ENCODE measurements at regions not wholly inside any gene's neighbourhood (a gene's known extent, or its start where the extent isn't known, plus 50 kb on each side); places are given as distances from the start of the nearest gene placed in this dataset.

DNA sequence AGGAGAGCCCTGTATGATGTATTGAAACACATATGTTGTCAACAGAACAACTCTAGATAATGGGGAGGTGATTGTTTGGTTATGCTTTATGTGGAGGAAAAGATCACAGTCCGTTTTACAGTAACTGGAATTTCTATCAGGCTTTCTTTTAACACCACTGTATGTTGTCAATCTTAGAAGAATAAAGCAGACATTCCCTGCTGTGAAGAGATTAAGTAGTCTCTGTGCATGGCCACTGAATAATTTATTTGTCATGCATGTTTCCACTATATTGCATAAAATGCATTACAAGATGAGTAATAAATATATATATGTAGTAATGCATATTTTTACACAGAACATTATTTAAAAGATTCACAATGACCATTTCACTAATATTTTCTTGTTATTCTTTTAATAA is 440.0 kb downstream of the ANKRD7 start:
- no peaks in the 10 kb centered on the region for H3K9me1 ChIP-seq (ENCODE audit: control insufficient read depth, extremely low read depth, insufficient read depth, low read length)
- H3K9me3 ChIP-seq (ENCODE audit: control insufficient read depth, low read depth, low read length): no peaks in the 10 kb centered on the region
- no peaks in the 10 kb centered on the region for H3K27me3 ChIP-seq (ENCODE audit: control insufficient read depth, extremely low read depth, insufficient read depth, low read length)
- H4K20me1 ChIP-seq (ENCODE audit: control insufficient read depth, extremely low read depth, insufficient read depth, low read length): no peaks in the 10 kb centered on the region
- DNase-seq (ENCODE audit: low read depth, low spot score): no peak
- dilution Hi-C loops (cut with MboI; ENCODE audit: extremely low pct_ligation_motif_present, low sequenced_read_pairs): no loop called here
- no peak overlapping the region for H3K27ac ChIP-seq (ENCODE audit: control insufficient read depth, insufficient read depth, low read length)
- no peak overlapping the region for H3K4me3 ChIP-seq (ENCODE audit: control insufficient read depth in 2 of 3, extremely low read depth in 1 of 3, insufficient read depth in 2 of 3, low read depth in 1 of 3, low read length in 3 of 3)
- H3K79me2 ChIP-seq (ENCODE audit: control insufficient read depth, insufficient read depth, low read length): no peaks in the 10 kb centered on the region
- H3K4me2 ChIP-seq (ENCODE audit: control insufficient read depth, extremely low read depth, insufficient read depth, low read depth, low read length): no peak overlapping the region
- FAIRE-seq: no peak
- no peak overlapping the region for H3K9ac ChIP-seq (ENCODE audit: control insufficient read depth, extremely low read depth, insufficient read depth, low read length)
- H3K4me1 ChIP-seq (ENCODE audit: control insufficient read depth, extremely low read depth, insufficient read depth, low read length): no peaks in the 10 kb centered on the region
- H2AFZ ChIP-seq (ENCODE audit: control insufficient read depth, low read length): no peak overlapping the region
- H3K36me3 ChIP-seq (ENCODE audit: control insufficient read depth in 2 of 2, extremely low read depth in 1 of 2, insufficient read depth in 2 of 2, low read length in 2 of 2): no peaks in the 10 kb centered on the region
- TF ChIP-seq, protein P1, sequence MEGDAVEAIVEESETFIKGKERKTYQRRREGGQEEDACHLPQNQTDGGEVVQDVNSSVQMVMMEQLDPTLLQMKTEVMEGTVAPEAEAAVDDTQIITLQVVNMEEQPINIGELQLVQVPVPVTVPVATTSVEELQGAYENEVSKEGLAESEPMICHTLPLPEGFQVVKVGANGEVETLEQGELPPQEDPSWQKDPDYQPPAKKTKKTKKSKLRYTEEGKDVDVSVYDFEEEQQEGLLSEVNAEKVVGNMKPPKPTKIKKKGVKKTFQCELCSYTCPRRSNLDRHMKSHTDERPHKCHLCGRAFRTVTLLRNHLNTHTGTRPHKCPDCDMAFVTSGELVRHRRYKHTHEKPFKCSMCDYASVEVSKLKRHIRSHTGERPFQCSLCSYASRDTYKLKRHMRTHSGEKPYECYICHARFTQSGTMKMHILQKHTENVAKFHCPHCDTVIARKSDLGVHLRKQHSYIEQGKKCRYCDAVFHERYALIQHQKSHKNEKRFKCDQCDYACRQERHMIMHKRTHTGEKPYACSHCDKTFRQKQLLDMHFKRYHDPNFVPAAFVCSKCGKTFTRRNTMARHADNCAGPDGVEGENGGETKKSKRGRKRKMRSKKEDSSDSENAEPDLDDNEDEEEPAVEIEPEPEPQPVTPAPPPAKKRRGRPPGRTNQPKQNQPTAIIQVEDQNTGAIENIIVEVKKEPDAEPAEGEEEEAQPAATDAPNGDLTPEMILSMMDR (optimal IDR thresholded peaks at IDR 0.05 in 1 of 3, IDR thresholded peaks at IDR 0.05 in 1 of 3, conservative IDR thresholded peaks at IDR 0.05 in 1 of 3; ENCODE audit: extremely low read depth in 1 of 3, insufficient read depth in 2 of 3, low read length in 3 of 3): no peak
- no peak for TF ChIP-seq EZH2 (IDR thresholded peaks at IDR 0.05; ENCODE audit: low read length)

DNA sequence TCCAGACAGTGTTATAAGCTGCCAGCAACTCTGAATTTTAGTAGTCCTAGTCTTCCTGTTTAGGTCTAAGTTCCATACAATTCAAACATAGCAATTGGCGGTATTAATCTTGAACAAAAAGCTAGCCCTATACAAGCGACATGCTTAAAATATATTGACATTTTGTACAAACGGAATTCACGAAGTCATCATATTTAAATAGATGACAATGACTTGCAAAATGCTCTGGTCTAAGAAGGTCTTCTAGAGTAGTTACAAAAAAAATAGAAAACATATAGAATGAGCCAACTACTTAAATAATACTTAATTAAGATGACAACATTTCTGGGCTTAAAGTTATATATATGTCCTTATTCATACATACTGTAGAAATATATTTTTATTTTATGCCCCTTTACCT is 446.6 kb downstream of the ANKRD7 start:
- no peak for FAIRE-seq
- H4K20me1 ChIP-seq (ENCODE audit: control insufficient read depth, extremely low read depth, insufficient read depth, low read length): no peaks in the 10 kb centered on the region
- no peaks in the 10 kb centered on the region for H3K4me1 ChIP-seq (ENCODE audit: control insufficient read depth, extremely low read depth, insufficient read depth, low read length)
- H2AFZ ChIP-seq (ENCODE audit: control insufficient read depth, low read length): no peak overlapping the region
- H3K9ac ChIP-seq (ENCODE audit: control insufficient read depth, extremely low read depth, insufficient read depth, low read length): no peak overlapping the region
- H3K36me3 ChIP-seq (ENCODE audit: control insufficient read depth in 2 of 2, extremely low read depth in 1 of 2, insufficient read depth in 2 of 2, low read length in 2 of 2): no peaks in the 10 kb centered on the region
- no peak for DNase-seq (ENCODE audit: low read depth, low spot score)
- H3K4me3 ChIP-seq (ENCODE audit: control insufficient read depth in 2 of 3, extremely low read depth in 1 of 3, insufficient read depth in 2 of 3, low read depth in 1 of 3, low read length in 3 of 3): no peak overlapping the region
- no peaks in the 10 kb centered on the region for H3K27me3 ChIP-seq (ENCODE audit: control insufficient read depth, extremely low read depth, insufficient read depth, low read length)
- no peaks in the 10 kb centered on the region for H3K9me1 ChIP-seq (ENCODE audit: control insufficient read depth, extremely low read depth, insufficient read depth, low read length)
- no peak for TF ChIP-seq EZH2 (IDR thresholded peaks at IDR 0.05; ENCODE audit: low read length)
- TF ChIP-seq, protein P1 (optimal IDR thresholded peaks at IDR 0.05 in 1 of 3, IDR thresholded peaks at IDR 0.05 in 1 of 3, conservative IDR thresholded peaks at IDR 0.05 in 1 of 3; ENCODE audit: extremely low read depth in 1 of 3, insufficient read depth in 2 of 3, low read length in 3 of 3): no peak
- no peaks in the 10 kb centered on the region for H3K79me2 ChIP-seq (ENCODE audit: control insufficient read depth, insufficient read depth, low read length)
- dilution Hi-C loops (cut with MboI; ENCODE audit: extremely low pct_ligation_motif_present, low sequenced_read_pairs): no loop called here
- H3K9me3 ChIP-seq (ENCODE audit: control insufficient read depth, low read depth, low read length): no peaks in the 10 kb centered on the region
- no peak overlapping the region for H3K4me2 ChIP-seq (ENCODE audit: control insufficient read depth, extremely low read depth, insufficient read depth, low read depth, low read length)
- no peak overlapping the region for H3K27ac ChIP-seq (ENCODE audit: control insufficient read depth, insufficient read depth, low read length)

All from keratinocyte (primary cell).